Lower leg skin (tissue), 3 donors: ENCODE measurements at regions not wholly inside any gene's neighbourhood (a gene's known extent, or its start where the extent isn't known, plus 50 kb on each side); places are given as distances from the start of the nearest gene placed in this dataset.

Experiments
- CTCF ChIP-seq, 3 donors: fragments of 450-650 bp; IDR thresholded peaks; one replicate each; pipeline ENCODE4 v1.5.1; 2016; ENCODE audit warnings: antibody characterized with exemption in 3 of 3, mild to moderate bottlenecking in 3 of 3, moderate library complexity in 2 of 3
- POLR2A ChIP-seq, 2 donors: fragments of 450-650 bp; IDR thresholded peaks; one replicate each; pipeline ENCODE4 v1.6.1; 2016 to 2017; ENCODE audit warnings: antibody characterized with exemption in 2 of 2, mild to moderate bottlenecking in 1 of 2, moderate library complexity in 1 of 2

DNA sequence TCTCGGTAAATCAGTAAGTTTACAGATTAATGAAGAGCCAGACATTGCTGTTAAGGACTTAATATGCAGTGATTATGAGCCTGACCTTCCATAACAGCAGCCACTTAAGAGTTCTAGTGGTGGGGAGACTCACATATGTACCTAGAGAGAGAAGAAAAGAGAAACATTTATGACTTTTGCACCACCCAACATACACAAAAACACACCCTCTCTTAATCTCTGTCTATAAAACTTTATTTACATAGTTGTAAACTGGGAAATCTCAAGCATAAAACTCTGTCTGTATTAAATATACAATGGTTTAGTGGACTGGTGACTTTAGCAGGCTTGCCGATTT lies 347.4 kb upstream of the ADGRL2 start:
- TF ChIP-seq CTCF (IDR thresholded peaks at IDR 0.05) (no peak), POLR2A (IDR thresholded peaks at IDR 0.05) (no peak)
